Kidney (tissue), 13 donors: ENCODE measurements at regions not wholly inside any gene's neighbourhood (a gene's known extent, or its start where the extent isn't known, plus 50 kb on each side); places are given as distances from the start of the nearest gene placed in this dataset.

ENCODE experiments used
- DNase-seq, 5 donors: peaks; one replicate each; pipeline ENCODE4 v3.0.0-alpha.2; 2013 to 2020
- FAIRE-seq: peaks from 2 replicates; lab custom pipeline; 2012; peaks lifted over from hg19 to GRCh38; lab: Jason Lieb, UNC
- H3K27ac ChIP-seq, 2 donors: one replicate each; pipeline ENCODE4 v1.7.0; 2013; ENCODE audit warnings: low read depth in 2 of 2, low read length in 2 of 2, inconsistent platforms in 1 of 2
- H3K27me3 ChIP-seq: one replicate; pipeline ENCODE4 v1.7.1; 2013; ENCODE audit warnings: low read length, inconsistent platforms; ENCODE audit not compliant: control insufficient read depth, insufficient read depth
- H3K36me3 ChIP-seq, 3 donors: one replicate each; pipeline versions ENCODE4 v1.7.0 to v1.7.1; 2013; ENCODE audit warnings: low read length in 3 of 3, control low read depth in 1 of 3, inconsistent platforms in 1 of 3; ENCODE audit not compliant: insufficient read depth in 3 of 3, control insufficient read depth in 2 of 3
- H3K4me1 ChIP-seq, 3 donors: one replicate each; pipeline versions ENCODE4 v1.7.0 to v1.7.1; 2013; ENCODE audit warnings: low read length in 3 of 3, inconsistent platforms in 1 of 3, low read depth in 1 of 3; ENCODE audit not compliant: control insufficient read depth in 2 of 3, insufficient read depth in 2 of 3
- H3K4me3 ChIP-seq, 3 donors: one replicate each; pipeline versions ENCODE4 v1.7.0 to v1.8.1; 2013; ENCODE audit warnings: low read length in 3 of 3, control low read depth in 1 of 3, inconsistent platforms in 1 of 3
- H3K9ac ChIP-seq, 3 donors: one replicate each; pipeline versions ENCODE4 v1.7.0 to v1.7.1; 2013; ENCODE audit warnings: low read length in 3 of 3, control low read depth in 1 of 3, inconsistent platforms in 1 of 3
- H3K9me3 ChIP-seq, 3 donors: one replicate each; pipeline versions ENCODE4 v1.7.0 to v1.7.1; 2013; ENCODE audit warnings: low read length in 3 of 3, control low read depth in 1 of 3, inconsistent platforms in 1 of 3; ENCODE audit not compliant: control insufficient read depth in 2 of 3, insufficient read depth in 1 of 3
- CTCF ChIP-seq: IDR thresholded peaks from 3 replicates; pipeline ENCODE4 v1.5.1; 2012; ENCODE audit warnings: mild to moderate bottlenecking, moderate library complexity, borderline replicate concordance; ENCODE audit not compliant: insufficient read depth; ENCODE audit errors: extremely low read depth
- intact Hi-C: fragments of 100-400 bp; cut with DNase I; formaldehyde crosslinking; loops from one replicate; pipeline ENCODE4 v1.11.1; 2022
- donor health status: control.
- donor health status: control.
- donor health status: control.
- donor health status: control.
- donor health status: control.
- donor health status: DM: yes; HTN: yes; CAD: no.
- donor health status: Normal renal cell carcinoma (clear cell type).

- Histone ChIP-seq H3K4me3 (no peak overlapping the region), H3K27me3 (no peaks in the 10 kb centered on the region), H3K9ac (no peak overlapping the region), H3K4me1 (peaks cover 0 to under 1% (median 0%) of the 10 kb centered on the region in 3 donors), H3K36me3 (no peaks in the 10 kb centered on the region), H3K9me3 (no peaks in the 10 kb centered on the region), H3K27ac (no peak overlapping the region)
- no peak for TF ChIP-seq CTCF
- DNase-seq = peak in 1 of 5 donors; percentile 16
- no peak for FAIRE-seq
- intact Hi-C loops = no loop called here
Measured at GRCh38 chr2:2648094-2648493, 317.0 kb upstream of the MYT1L start.

GRCh38 chr2:2647141-2647541, 316.1 kb upstream of the MYT1L start:
- Histone ChIP-seq H3K27ac (no peak overlapping the region), H3K4me1 (no peaks in the 10 kb centered on the region), H3K9ac (no peak overlapping the region), H3K36me3 (no peaks in the 10 kb centered on the region), H3K4me3 (no peak overlapping the region), H3K27me3 (no peaks in the 10 kb centered on the region), H3K9me3 (no peaks in the 10 kb centered on the region)
- intact Hi-C loops = no loop called here
- TF ChIP-seq CTCF = no peak
- DNase-seq = peak in 3 of 5 donors; percentile 50 to 67 (median 63)
- no peak for FAIRE-seq

GRCh38 chr2:2646433-2647051, 315.5 kb upstream of the MYT1L start:
- Histone ChIP-seq H3K36me3 (no peaks in the 10 kb centered on the region), H3K4me1 (no peaks in the 10 kb centered on the region), H3K9ac (no peak overlapping the region), H3K27ac (no peak overlapping the region), H3K9me3 (no peaks in the 10 kb centered on the region), H3K4me3 (no peak overlapping the region), H3K27me3 (no peaks in the 10 kb centered on the region)
- intact Hi-C loops = no loop called here
- DNase-seq (peak in 3 of 5 donors; percentile 69 to 87 (median 81)), FAIRE-seq (no peak)
- no peak for TF ChIP-seq CTCF
